PC-3 (cell line): ENCODE measurements at regions not wholly inside any gene's neighbourhood (a gene's known extent, or its start where the extent isn't known, plus 50 kb on each side); places are given as distances from the start of the nearest gene placed in this dataset.
"Not testable (repeated sequence)": the region's sequence is repeated elsewhere in the genome, so short reads cannot be mapped to it uniquely, and the experiment has no call there.

Source experiments
- ATAC-seq: fragments of 200-7000 bp; cut with Tn5 transposase; 2 replicates; pipeline ENCODE4 v1.9.1; 2020; ENCODE audit warnings: mild to moderate bottlenecking, moderate library complexity
- BruUV-seq: library from RNA; stranded (reverse); fragments of 400-500 nt; replicated peaks from 2 replicates; lab custom pipeline; 2021; lab: Mats Ljungman, UMichigan
- CTCF ChIA-PET: fragments of 300-600 bp; sonication (Branson Sonifier 250); formaldehyde crosslinking; loops from one replicate; lab custom pipeline; 2022; ENCODE audit warnings: antibody characterized with exemption; lab: Charles Lee
- POLR2A ChIA-PET: fragments of 300-600 bp; sonication (Branson Sonifier 250); formaldehyde crosslinking; loops from one replicate; lab custom pipeline; 2022; ENCODE audit warnings: antibody characterized with exemption; ENCODE audit not compliant: unreplicated experiment; lab: Charles Lee
- DNase-seq: peaks from one replicate; pipeline ENCODE4 v3.0.0-alpha.2; 2015
- H2AFZ ChIP-seq: fragments of 300-600 bp; sonication (generic); 2 replicates; pipeline ENCODE4 v1.6.0; 2016; ENCODE audit warnings: antibody characterized with exemption, low read length
- H3F3A ChIP-seq: fragments of 300-600 bp; sonication (generic); one replicate; pipeline ENCODE4 v1.6.0; 2017; ENCODE audit warnings: antibody characterized with exemption, low read length, control low read depth, mild to moderate bottlenecking; ENCODE audit not compliant: unreplicated experiment
- H3K27ac ChIP-seq: fragments of 300-600 bp; sonication (generic); 2 replicates; pipeline ENCODE4 v1.5.1; 2016; ENCODE audit warnings: mild to moderate bottlenecking, low read length
- H3K27me3 ChIP-seq: fragments of 300-600 bp; sonication (generic); 2 replicates; pipeline ENCODE4 v1.6.1; 2016; ENCODE audit warnings: low read length, mixed read lengths
- H3K36me3 ChIP-seq: fragments of 300-600 bp; sonication (generic); 2 replicates; pipeline ENCODE4 v1.6.1; 2016; ENCODE audit warnings: low read depth, mixed run types, low read length, mixed read lengths
- H3K4me1 ChIP-seq: fragments of 300-600 bp; sonication (generic); 2 replicates; pipeline ENCODE4 v1.5.1; 2016; ENCODE audit warnings: low read length; ENCODE audit not compliant: insufficient read depth
- H3K4me2 ChIP-seq: fragments of 300-600 bp; sonication (generic); 2 replicates; pipeline ENCODE4 v1.6.0; 2016; ENCODE audit warnings: low read length
- H3K4me3 ChIP-seq: fragments of 300-600 bp; sonication (generic); 2 replicates; pipeline ENCODE4 v1.5.1; 2016; ENCODE audit warnings: mild to moderate bottlenecking, low read length, mixed read lengths
- H3K79me2 ChIP-seq: fragments of 300-600 bp; sonication (generic); 2 replicates; pipeline ENCODE4 v1.6.1; 2017; ENCODE audit warnings: low read length, mixed read lengths
- H3K9ac ChIP-seq: fragments of 300-600 bp; sonication (generic); 2 replicates; pipeline ENCODE4 v1.6.0; 2016; ENCODE audit warnings: mild to moderate bottlenecking, low read length
- H3K9me2 ChIP-seq: fragments of 300-600 bp; sonication (generic); replicated peaks from 2 replicates; pipeline ENCODE4 v1.6.1; 2016; ENCODE audit warnings: mixed run types, low read length, mixed read lengths
- H3K9me3 ChIP-seq: fragments of 300-600 bp; sonication (generic); 2 replicates; pipeline ENCODE4 v1.6.1; 2016; ENCODE audit warnings: low read length, mixed read lengths
- H4K20me1 ChIP-seq: fragments of 300-600 bp; sonication (generic); 2 replicates; pipeline ENCODE4 v1.6.1; 2016; ENCODE audit warnings: low read length, mixed read lengths
- CTCF ChIP-seq: fragments of 300-600 bp; sonication (generic); conservative IDR thresholded peaks from 2 replicates; pipeline ENCODE4 v1.5.1; 2017; ENCODE audit warnings: antibody characterized with exemption, low read depth, mild to moderate bottlenecking, low read length
- EZH2 ChIP-seq: fragments of 300-600 bp; sonication (generic); IDR thresholded peaks from one replicate; pipeline ENCODE4 v1.6.1; 2017; ENCODE audit warnings: antibody characterized with exemption, mild to moderate bottlenecking, low read length; ENCODE audit not compliant: unreplicated experiment
- EZH2phosphoT487 ChIP-seq: fragments of 300-600 bp; sonication (generic); IDR thresholded peaks from 2 replicates; pipeline ENCODE4 v1.6.1; 2018; ENCODE audit warnings: mild to moderate bottlenecking, antibody characterized with exemption, low read length, borderline replicate concordance
- intact Hi-C: fragments of 100-400 bp; cut with micrococcal nuclease; formaldehyde crosslinking; loops from 2 replicates; pipeline ENCODE4 v1.9.0; 2023

- Histone ChIP-seq H2AFZ (no peak overlapping the region), H3K27me3 (no peaks in the 10 kb centered on the region), H3K4me3 (no peak overlapping the region), H3K36me3 (no peaks in the 10 kb centered on the region), H3K4me2 (no peak overlapping the region), H3K27ac (no peak overlapping the region), H3K9me3 (peaks cover 34% of the 10 kb centered on the region; the same call in 1 of the 2 replicates), H3K4me1 (no peaks in the 10 kb centered on the region), H4K20me1 (no peaks in the 10 kb centered on the region), H3K9me2 (no peaks in the 10 kb centered on the region), H3K9ac (no peak overlapping the region), H3F3A (no peaks in the 10 kb centered on the region), H3K79me2 (no peaks in the 10 kb centered on the region)
- ChIA-PET CTCF (no interaction called here), POLR2A (no interaction called here)
- DNase-seq = no peak
- TF ChIP-seq EZH2 = no peak
- no peak for ATAC-seq
- no TSS peak for BruUV-seq
- intact Hi-C loops = no loop called here
These were observed 660.5 kb downstream of the DOK5 start for GRCh38 chr20:55135923-55136322.

- Histone ChIP-seq H2AFZ (no peak overlapping the region), H3K4me1 (no peaks in the 10 kb centered on the region), H3K9ac (no peak overlapping the region), H3K9me3 (peaks cover 24% of the 10 kb centered on the region; the same call in 1 of the 2 replicates), H3K4me2 (no peak overlapping the region), H3K36me3 (no peaks in the 10 kb centered on the region), H3K9me2 (no peaks in the 10 kb centered on the region), H4K20me1 (no peaks in the 10 kb centered on the region), H3F3A (no peaks in the 10 kb centered on the region), H3K27ac (no peak overlapping the region), H3K79me2 (no peaks in the 10 kb centered on the region), H3K4me3 (no peak overlapping the region), H3K27me3 (no peaks in the 10 kb centered on the region)
- intact Hi-C loops = no loop called here
- DNase-seq (no peak), ATAC-seq (no peak)
- POLR2A ChIA-PET = no interaction called here
- TF ChIP-seq CTCF = no peak
- TF ChIP-seq EZH2phosphoT487 = no peak
- TF ChIP-seq EZH2 = no peak
- BruUV-seq = no TSS peak
- CTCF ChIA-PET = no interaction called here
These were observed 657.1 kb downstream of the DOK5 start for GRCh38 chr20:55132523-55132922.

- H3K4me1 ChIP-seq, H3K4me3 ChIP-seq, POLR2A ChIA-PET, DNase-seq, H3K27me3 ChIP-seq, H3K27ac ChIP-seq, intact Hi-C loops, H3F3A ChIP-seq, H3K9me2 ChIP-seq, ATAC-seq, H3K36me3 ChIP-seq, H3K4me2 ChIP-seq, H3K9ac ChIP-seq, H2AFZ ChIP-seq, BruUV-seq, CTCF ChIA-PET, H4K20me1 ChIP-seq, H3K79me2 ChIP-seq: not testable (repeated sequence)
- H3K9me3 ChIP-seq = peaks cover 52% of the 10 kb centered on the region
These were observed 642.2 kb downstream of the DOK5 start for GRCh38 chr20:55117577-55117976.

- no peak overlapping the region for H3K27ac ChIP-seq
- no TSS peak for BruUV-seq
These were observed 641.2 kb downstream of the DOK5 start for GRCh38 chr20:55116598-55116997.

More at GRCh38 chr20:55116598-55116997, 641.2 kb downstream of the DOK5 start:
- Histone ChIP-seq H3K36me3 (no peaks in the 10 kb centered on the region), H3K4me3 (no peak overlapping the region), H2AFZ (no peak overlapping the region), H3K9me3 (peaks cover 51% of the 10 kb centered on the region), H3K4me2 (no peak overlapping the region), H3K79me2 (no peaks in the 10 kb centered on the region), H3K9ac (no peak overlapping the region), H3K4me1 (no peaks in the 10 kb centered on the region), H3K9me2 (no peaks in the 10 kb centered on the region), H3F3A (no peaks in the 10 kb centered on the region), H3K27me3 (no peaks in the 10 kb centered on the region), H4K20me1 (no peaks in the 10 kb centered on the region)
- ChIA-PET CTCF (no interaction called here), POLR2A (no interaction called here)
- ATAC-seq = no peak
- TF ChIP-seq CTCF (no peak), EZH2 (no peak), EZH2phosphoT487 (no peak)
- intact Hi-C loops = no loop called here
- no peak for DNase-seq
